Adrenal gland (tissue), 9 donors: ENCODE measurements at regions not wholly inside any gene's neighbourhood (a gene's known extent, or its start where the extent isn't known, plus 50 kb on each side); places are given as distances from the start of the nearest gene placed in this dataset.
"Not testable (repeated sequence)": the region's sequence is repeated elsewhere in the genome, so short reads cannot be mapped to it uniquely, and the experiment has no call there.

Source experiments
- DNase-seq, 7 donors: peaks; one replicate each; pipeline ENCODE4 v3.0.0-alpha.2; 2019 to 2020
- H3K27ac ChIP-seq, 5 donors: fragments of 200-600 bp; sonication (generic) in 4 of 5; 1 replicate in 3 of 5; 2 replicates in 2 of 5; pipeline versions ENCODE4 v1.5.1 to v1.8.0; 2016 to 2020; ENCODE audit warnings: mild to moderate bottlenecking in 1 of 5
- H3K27me3 ChIP-seq: fragments of 200-600 bp; 2 replicates; pipeline ENCODE4 v1.8.0; 2021
- H3K36me3 ChIP-seq, 2 donors: fragments of 200-600 bp; replicated peaks in 1 of 2; 1 replicate in 1 of 2; 2 replicates in 1 of 2; pipeline versions ENCODE4 v1.5.1 to v1.8.0; 2018 to 2022
- H3K4me1 ChIP-seq, 2 donors: fragments of 200-600 bp; replicated peaks in 1 of 2; 1 replicate in 1 of 2; 2 replicates in 1 of 2; pipeline versions ENCODE4 v1.5.1 to v1.8.0; 2018 to 2021
- H3K4me3 ChIP-seq, 4 donors: fragments of 200-600 bp; sonication (generic) in 3 of 4; one replicate each; pipeline ENCODE4 v1.5.1; 2016 to 2018
- H3K9me3 ChIP-seq, 3 donors: fragments of 200-600 bp; sonication (generic) in 1 of 3; replicated peaks in 1 of 3; 1 replicate in 2 of 3; 2 replicates in 1 of 3; pipeline versions ENCODE4 v1.5.1 to v1.8.0; 2016 to 2021
- CTCF ChIP-seq, 6 experiments: fragments of 450-650 bp in 4 of 6; fragments of 200-600 bp in 2 of 6; sonication (generic) in 1 of 6; IDR thresholded peaks; 1 replicate in 5 of 6; 2 replicates in 1 of 6; pipeline versions ENCODE4 v1.5.1 to v1.8.0; 2016 to 2021; ENCODE audit warnings: antibody characterized with exemption in 6 of 6, mild to moderate bottlenecking in 2 of 6, moderate library complexity in 1 of 6
- POLR2A ChIP-seq, 2 donors: fragments of 450-650 bp; IDR thresholded peaks; one replicate each; pipeline ENCODE4 v1.6.1; 2017; ENCODE audit warnings: antibody characterized with exemption in 2 of 2, mild to moderate bottlenecking in 2 of 2, moderate library complexity in 1 of 2
- WGBS, 4 donors: extraction: QIAGEN DNeasy Blood & Tissue Kit in 2 of 4; methylation state at CpG; one replicate each; pipeline versions ENCODE4 v1.1.5 to v1.1.7; 2013 to 2017; 5-methylcytosine and 5-hydroxymethylcytosine counted together
- intact Hi-C, 2 donors: fragments of 100-400 bp; cut with DNase I; formaldehyde crosslinking; loops; one replicate each; pipeline versions ENCODE4 v1.14.1 to v1.15.0; 2022 to 2023
- donor health status: healthy with polysubstance abuse.
- donor health status: Bipolar disorder and iron deficiency.
- donor health status: DM: yes; HTN: yes; CAD: no.
- donor health status: DM: no; HTN: no; CAD: no.
- donor health status: DM: no; HTN: no; CAD: no.

GRCh38 chr10:81725851-81726250 lies 149.1 kb upstream of the NRG3 start:
- H3K27ac ChIP-seq = no peak overlapping the region
- no peaks in the 10 kb centered on the region for H3K9me3 ChIP-seq
- H3K27me3 ChIP-seq = no peaks in the 10 kb centered on the region
- intact Hi-C loops = no loop called here
- H3K36me3 ChIP-seq = no peaks in the 10 kb centered on the region
- no peak for DNase-seq
- 67 to 80% (median 74%) methylated on average over 1 of the region's 1 CpG for WGBS, 4 donors
- TF ChIP-seq CTCF (IDR thresholded peaks at IDR 0.05) = no peak
- no peaks in the 10 kb centered on the region for H3K4me1 ChIP-seq
- H3K4me3 ChIP-seq = no peak overlapping the region

- Histone ChIP-seq H3K36me3 (no peaks in the 10 kb centered on the region), H3K9me3 (no peaks in the 10 kb centered on the region), H3K4me1 (no peaks in the 10 kb centered on the region), H3K27me3 (no peaks in the 10 kb centered on the region), H3K4me3 (no peak overlapping the region), H3K27ac (no peak overlapping the region)
- TF ChIP-seq CTCF (IDR thresholded peaks at IDR 0.05) (no peak), POLR2A (IDR thresholded peaks at IDR 0.05) (no peak)
- no peak for DNase-seq
- intact Hi-C loops = no loop called here
- 43 to 62% (median 52%) methylated on average over 1 of the region's 1 CpG for WGBS, 4 donors
These were observed 146.3 kb upstream of the NRG3 start for GRCh38 chr10:81728692-81729091.

GRCh38 chr10:81730891-81731290 lies 144.1 kb upstream of the NRG3 start:
- 0% methylated on average over 1 of the region's 1 CpG; no CpG with 5 or more reads in 2 of the 4 donors for WGBS, 4 donors
- Histone ChIP-seq H3K4me3 (no peak overlapping the region), H3K4me1 (no peaks in the 10 kb centered on the region), H3K27me3 (no peaks in the 10 kb centered on the region), H3K36me3 (no peaks in the 10 kb centered on the region), H3K9me3 (no peaks in the 10 kb centered on the region), H3K27ac (no peak overlapping the region)
- DNase-seq = no peak
- TF ChIP-seq CTCF (IDR thresholded peaks at IDR 0.05) (no peak), POLR2A (IDR thresholded peaks at IDR 0.05) (no peak)
- intact Hi-C loops = no loop called here

GRCh38 chr10:81733542-81733941 lies 141.5 kb upstream of the NRG3 start:
- Histone ChIP-seq H3K27me3 (no peaks in the 10 kb centered on the region), H3K4me1 (no peaks in the 10 kb centered on the region), H3K4me3 (no peak overlapping the region), H3K9me3 (no peaks in the 10 kb centered on the region), H3K27ac (no peak overlapping the region), H3K36me3 (no peaks in the 10 kb centered on the region)
- intact Hi-C loops = no loop called here
- DNase-seq = no peak
- WGBS, 4 donors = 32 to 41% (median 35%) methylated on average over 1 of the region's 1 CpG
- no peak for TF ChIP-seq POLR2A (IDR thresholded peaks at IDR 0.05)
- TF ChIP-seq CTCF (IDR thresholded peaks at IDR 0.05) = no peak

- DNase-seq, intact Hi-C loops, H3K27ac ChIP-seq, H3K27me3 ChIP-seq, H3K4me3 ChIP-seq, H3K4me1 ChIP-seq, H3K36me3 ChIP-seq, H3K9me3 ChIP-seq: not testable (repeated sequence)
- 73 to 77% (median 75%) methylated on average over 9 of the region's 9 CpGs; no CpG with 5 or more reads in 1 of the 4 donors for WGBS, 4 donors
These were observed 139.8 kb upstream of the NRG3 start for GRCh38 chr10:81735167-81735566.
